Epithelial cell of esophagus (primary cell): ENCODE measurements at regions not wholly inside any gene's neighbourhood (a gene's known extent, or its start where the extent isn't known, plus 50 kb on each side); places are given as distances from the start of the nearest gene placed in this dataset.

Experiments
- DNase-seq: peaks from one replicate; pipeline ENCODE4 v3.0.0; 2010; ENCODE audit warnings: low read depth
- H3K4me3 ChIP-seq: 2 replicates; pipeline ENCODE4 v1.5.1; 2011; ENCODE audit warnings: mild to moderate bottlenecking, low read length, control low read depth
- CTCF ChIP-seq: IDR thresholded peaks from 2 replicates; pipeline ENCODE4 v1.5.1; 2011; ENCODE audit warnings: low read depth, mild to moderate bottlenecking, low read length, control low read depth, inconsistent platforms; ENCODE audit not compliant: insufficient read depth; ENCODE audit errors: missing control alignments

DNA sequence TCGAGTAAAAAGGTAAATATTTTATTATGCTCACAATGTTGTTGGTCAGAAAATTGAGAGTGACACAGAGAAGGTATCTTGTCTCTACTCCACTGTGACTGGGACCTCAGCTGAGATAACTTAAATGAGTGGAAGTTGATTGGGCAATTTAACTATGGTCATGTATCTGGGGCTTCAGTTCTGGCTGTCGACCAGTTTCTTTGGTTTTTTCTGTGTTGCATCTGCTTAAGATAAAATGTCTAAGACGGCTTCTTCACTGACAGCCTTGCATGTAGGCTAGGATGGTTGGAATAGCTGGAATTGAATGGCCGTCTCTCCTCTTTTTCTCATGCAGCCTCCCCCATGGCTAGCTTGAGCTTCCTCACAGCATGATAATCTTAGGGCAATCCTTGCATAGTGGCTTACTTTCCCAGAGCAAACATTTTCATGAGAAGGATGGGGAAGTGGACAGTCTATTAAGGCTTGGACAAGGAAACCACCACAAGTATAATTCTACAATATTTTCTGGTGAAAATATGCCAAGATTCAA, 433.7 kb downstream of the KIF2B start:
- DNase-seq: no peak
- H3K4me3 ChIP-seq: no peak overlapping the region
- no peak for TF ChIP-seq CTCF

- no peak for TF ChIP-seq CTCF
- peak; percentile 23 for DNase-seq
- no peak overlapping the region for H3K4me3 ChIP-seq
These were observed 434.7 kb downstream of the KIF2B start for GRCh38 chr17:54257440-54257839.

GRCh38 chr17:54259476-54259875, 436.7 kb downstream of the KIF2B start:
- no peak overlapping the region for H3K4me3 ChIP-seq
- no peak for TF ChIP-seq CTCF
- DNase-seq: no peak

DNA sequence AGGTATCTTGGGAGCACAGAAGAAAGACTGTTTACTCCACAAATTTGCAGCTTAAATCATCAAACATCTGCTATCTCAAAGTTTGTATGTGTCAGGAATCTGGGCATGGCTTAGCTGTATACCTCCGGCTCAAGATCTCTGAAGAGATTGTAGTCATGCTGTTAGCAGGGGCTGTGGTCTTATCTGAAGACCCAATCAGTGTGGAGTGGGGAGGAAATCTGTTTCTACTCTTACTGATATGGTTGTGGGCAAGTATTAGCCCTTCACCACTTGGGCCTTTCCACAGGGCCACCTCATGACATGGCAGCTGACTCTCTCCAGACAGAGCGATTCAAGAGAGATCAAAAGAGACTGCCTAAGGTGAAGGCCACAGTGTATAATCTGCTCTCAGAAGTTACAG, 438.7 kb downstream of the KIF2B start:
- TF ChIP-seq CTCF: no peak
- no peak overlapping the region for H3K4me3 ChIP-seq
- no peak for DNase-seq

- DNase-seq: peak; percentile 89
- no peak overlapping the region for H3K4me3 ChIP-seq
- no peak for TF ChIP-seq CTCF
These were observed 447.2 kb downstream of the KIF2B start for GRCh38 chr17:54269881-54270280.

GRCh38 chr17:54270499-54270898, 447.8 kb downstream of the KIF2B start:
- no peak for TF ChIP-seq CTCF
- H3K4me3 ChIP-seq: no peak overlapping the region
- DNase-seq: peak; percentile 88

GRCh38 chr17:54277868-54278267, 455.1 kb downstream of the KIF2B start:
- DNase-seq: peak; percentile 55
- no peak for TF ChIP-seq CTCF
- H3K4me3 ChIP-seq: no peak overlapping the region
